ENCODE measurements at regions not wholly inside any gene's neighbourhood (a gene's known extent, or its start where the extent isn't known, plus 50 kb on each side); places are given as distances from the start of the nearest gene placed in this dataset.

DNA sequence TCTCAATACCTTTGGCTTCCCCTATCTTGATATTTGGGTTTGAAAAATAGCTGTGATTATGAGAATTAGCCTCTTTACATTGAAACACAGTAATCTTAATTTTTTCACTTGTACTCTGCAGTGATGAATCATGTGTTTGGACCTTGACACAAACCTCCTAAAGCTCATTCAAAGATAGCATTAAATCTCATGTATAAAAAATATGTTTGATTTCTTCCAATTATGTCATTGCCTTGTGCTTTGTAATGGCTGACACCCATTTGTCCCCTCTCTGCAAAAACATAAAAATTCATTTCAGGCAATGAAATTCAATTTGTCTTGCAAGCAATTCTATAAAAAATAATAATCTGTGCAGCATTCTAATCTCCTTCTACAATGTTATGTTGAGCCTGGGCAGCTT is 422.4 kb upstream of the BOD1L1 start:
- Mint-ChIP-seq H3K27me3 (no peaks in the 10 kb centered on the region), H3K27ac (no peak overlapping the region), H3K4me1 (no peaks in the 10 kb centered on the region), H3K9me3 (no peaks in the 10 kb centered on the region), H3K36me3 (no peaks in the 10 kb centered on the region), H3K4me3 (no peak overlapping the region)
- DNase-seq (no peak), ATAC-seq (ENCODE audit: low read depth in 2 of 2) (no peak)

- no peaks in the 10 kb centered on the region for H3K4me1 Mint-ChIP-seq
- DNase-seq (no peak), ATAC-seq (ENCODE audit: low read depth in 2 of 2) (no peak)
- H3K27me3 Mint-ChIP-seq = no peaks in the 10 kb centered on the region
- no peak overlapping the region for H3K4me3 Mint-ChIP-seq
- no peaks in the 10 kb centered on the region for H3K36me3 Mint-ChIP-seq
- peaks cover 0 to 7% (median 3%) of the 10 kb centered on the region in 7 donors for H3K9me3 Mint-ChIP-seq
- no peak overlapping the region for H3K27ac Mint-ChIP-seq
Measured at GRCh38 chr4:14053291-14053690, 425.8 kb upstream of the BOD1L1 start.

DNA sequence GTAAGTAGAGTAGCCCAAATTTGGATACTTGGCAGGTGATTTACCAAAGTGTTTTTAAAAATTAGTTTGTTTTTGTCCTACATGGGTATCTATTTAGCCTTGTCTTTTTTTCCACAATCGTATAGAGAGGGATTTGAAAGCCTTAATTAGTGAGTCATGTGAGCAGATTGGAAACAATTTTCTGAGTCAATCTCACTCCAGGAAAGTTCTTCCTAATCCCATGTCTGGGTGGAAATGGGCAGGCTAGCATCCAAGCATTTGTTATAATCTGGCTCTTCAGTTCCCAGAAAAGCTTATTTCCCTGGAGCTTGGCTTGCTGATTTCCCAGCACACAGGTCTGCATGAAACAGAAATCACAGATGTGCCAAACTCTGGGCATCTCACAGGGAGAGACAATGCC is 426.9 kb upstream of the BOD1L1 start:
- ATAC-seq (ENCODE audit: low read depth in 2 of 2) (no peak), DNase-seq (no peak)
- H3K27ac Mint-ChIP-seq = no peak overlapping the region
- H3K27me3 Mint-ChIP-seq = no peaks in the 10 kb centered on the region
- H3K4me3 Mint-ChIP-seq = no peak overlapping the region
- H3K9me3 Mint-ChIP-seq = peaks cover 0 to 7% (median 3%) of the 10 kb centered on the region in 7 donors
- H3K36me3 Mint-ChIP-seq = no peaks in the 10 kb centered on the region
- no peaks in the 10 kb centered on the region for H3K4me1 Mint-ChIP-seq

DNA sequence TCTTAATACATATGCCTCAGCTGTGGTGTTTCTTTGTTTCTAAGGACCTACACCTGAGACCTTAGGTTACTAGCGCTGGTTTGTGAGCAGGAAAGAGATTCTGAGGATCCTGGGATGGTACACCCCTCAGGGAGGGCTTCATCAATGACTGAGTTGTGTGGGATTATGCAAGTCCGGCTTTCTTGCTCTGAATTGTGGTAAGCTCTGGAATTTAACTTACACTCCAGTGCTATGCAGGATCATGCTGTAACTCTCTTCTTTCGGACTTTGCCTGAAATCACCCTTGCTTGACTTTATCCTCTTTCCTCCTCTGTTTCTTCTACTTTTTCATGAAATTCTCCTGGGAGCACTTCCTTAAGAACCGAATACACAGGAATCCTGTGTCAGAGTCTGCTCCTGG is 431.5 kb upstream of the BOD1L1 start:
- ATAC-seq (ENCODE audit: low read depth in 2 of 2) = no peak
- no peak for DNase-seq
- Mint-ChIP-seq H3K27ac (no peak overlapping the region), H3K4me1 (no peaks in the 10 kb centered on the region), H3K4me3 (no peak overlapping the region), H3K9me3 (peaks cover 0 to 7% (median 3%) of the 10 kb centered on the region in 7 donors), H3K36me3 (no peaks in the 10 kb centered on the region), H3K27me3 (peaks cover 0 to 12% (median 0%) of the 10 kb centered on the region in 3 donors)

- DNase-seq (no peak), ATAC-seq (ENCODE audit: low read depth in 2 of 2) (no peak)
- Mint-ChIP-seq H3K4me1 (no peaks in the 10 kb centered on the region), H3K4me3 (no peak overlapping the region), H3K9me3 (no peaks in the 10 kb centered on the region), H3K27ac (no peak overlapping the region), H3K27me3 (peaks cover 0 to 8% (median 0%) of the 10 kb centered on the region in 3 donors), H3K36me3 (no peaks in the 10 kb centered on the region)
Measured at GRCh38 chr4:14064984-14065383, 437.5 kb upstream of the BOD1L1 start.

DNA sequence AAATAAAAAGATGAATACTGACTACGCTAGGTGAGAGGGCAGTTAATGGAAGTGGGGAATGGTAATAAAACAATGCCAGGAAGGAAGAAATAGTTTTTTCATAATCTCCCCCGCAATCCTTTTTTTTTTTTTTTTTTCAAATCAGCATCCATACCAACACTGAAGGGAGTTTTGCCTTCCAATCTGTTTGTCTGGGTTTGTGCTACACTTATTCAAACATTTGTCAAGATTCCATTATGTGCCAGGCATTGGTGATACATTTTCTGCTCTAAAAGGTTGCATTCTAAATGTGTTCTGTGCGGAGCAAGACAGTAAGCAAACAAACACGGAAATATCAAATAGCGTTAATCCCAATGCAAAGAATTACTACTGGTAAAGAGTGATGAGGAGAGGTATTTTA is 437.9 kb upstream of the BOD1L1 start:
- peaks cover 0 to 4% (median 0%) of the 10 kb centered on the region in 3 donors for H3K27me3 Mint-ChIP-seq
- DNase-seq (no peak), ATAC-seq (ENCODE audit: low read depth in 2 of 2) (no peak)
- no peaks in the 10 kb centered on the region for H3K36me3 Mint-ChIP-seq
- no peaks in the 10 kb centered on the region for H3K9me3 Mint-ChIP-seq
- no peak overlapping the region for H3K27ac Mint-ChIP-seq
- no peaks in the 10 kb centered on the region for H3K4me1 Mint-ChIP-seq
- no peak overlapping the region for H3K4me3 Mint-ChIP-seq

DNA sequence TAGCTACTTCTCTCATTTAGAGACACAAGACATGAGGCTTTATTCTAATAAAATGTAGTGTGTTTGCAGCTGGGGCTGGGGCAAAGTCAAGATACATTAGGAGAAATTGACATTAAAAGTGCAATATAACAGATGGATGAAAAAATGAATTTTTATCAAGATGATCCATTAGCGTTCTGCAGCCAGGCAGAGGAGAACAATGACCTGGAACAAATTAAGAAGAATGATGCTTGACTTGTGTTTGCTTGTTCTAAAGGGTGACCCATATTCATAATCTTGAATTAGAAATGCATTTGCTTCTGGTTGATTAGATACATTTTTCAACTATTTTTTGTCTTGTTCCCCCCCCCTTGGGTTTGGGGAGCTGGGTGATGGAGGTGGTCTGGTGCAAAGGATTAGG is 439.5 kb upstream of the BOD1L1 start:
- Mint-ChIP-seq H3K27me3 (no peaks in the 10 kb centered on the region), H3K27ac (no peak overlapping the region), H3K4me1 (no peaks in the 10 kb centered on the region), H3K36me3 (peaks cover 0 to 4% of the 10 kb centered on the region in 2 donors), H3K4me3 (no peak overlapping the region), H3K9me3 (peaks cover 0 to 15% (median 8%) of the 10 kb centered on the region in 7 donors)
- ATAC-seq (ENCODE audit: low read depth in 2 of 2) (no peak), DNase-seq (no peak)

DNA sequence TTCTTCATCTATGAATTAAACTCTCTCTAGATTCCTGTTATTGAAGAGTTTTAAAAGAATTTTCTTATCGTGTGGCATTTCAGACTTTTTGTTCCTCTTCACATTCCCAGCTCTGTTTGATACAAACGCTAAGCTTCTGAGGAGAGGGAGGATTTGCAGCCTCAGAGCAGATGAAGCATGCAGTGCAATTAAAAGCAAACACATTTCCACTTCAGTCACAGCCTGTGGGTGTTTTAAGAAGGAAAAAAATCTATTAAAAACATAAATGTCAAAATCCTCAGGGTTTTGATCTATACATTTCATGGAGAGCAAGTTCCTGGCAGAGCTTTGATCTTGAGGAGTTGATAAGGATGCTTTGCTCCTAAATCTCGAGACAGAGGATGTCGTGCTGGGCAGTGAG is 442.4 kb upstream of the BOD1L1 start:
- Mint-ChIP-seq H3K4me3 (no peak overlapping the region), H3K27me3 (no peaks in the 10 kb centered on the region), H3K4me1 (peaks cover 0 to under 1% (median 0%) of the 10 kb centered on the region in 3 donors), H3K9me3 (peaks cover 16 to 34% (median 20%) of the 10 kb centered on the region in 7 donors), H3K27ac (no peak overlapping the region), H3K36me3 (peaks cover 0 to 21% of the 10 kb centered on the region in 2 donors)
- DNase-seq = no peak
- no peak for ATAC-seq (ENCODE audit: low read depth in 2 of 2)

DNA sequence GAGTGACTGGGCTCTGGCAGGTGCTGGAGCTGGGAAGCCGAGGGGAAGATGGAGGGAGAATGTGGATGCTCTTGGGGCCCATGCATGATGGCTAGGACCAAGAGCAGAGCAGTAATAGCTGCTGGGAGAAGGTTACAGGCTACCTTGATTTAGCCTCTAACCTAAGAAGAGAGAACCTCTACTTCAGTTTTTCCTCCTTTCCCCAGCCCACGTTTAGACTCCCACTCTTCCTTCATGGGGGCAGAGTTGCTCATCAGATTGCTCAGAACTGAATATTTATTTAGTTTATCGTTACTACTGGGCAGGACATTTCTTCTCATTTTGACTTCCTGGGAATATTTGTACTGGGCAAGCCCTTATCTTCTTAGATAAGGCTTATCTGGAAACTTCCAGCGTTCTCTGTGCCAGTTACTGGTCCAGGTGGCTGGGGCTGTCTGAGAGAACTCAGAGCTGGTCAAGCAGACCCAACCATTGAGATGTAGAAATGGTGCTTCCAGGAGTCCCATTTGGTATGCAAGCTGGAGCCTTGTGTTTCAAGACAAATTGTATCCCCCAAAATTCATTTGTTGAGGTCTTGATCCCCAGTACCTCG is 442.9 kb upstream of the BOD1L1 start:
- no peak for ATAC-seq (ENCODE audit: low read depth in 2 of 2)
- no peak overlapping the region for H3K27ac Mint-ChIP-seq
- peaks cover 0 to 21% of the 10 kb centered on the region in 2 donors for H3K36me3 Mint-ChIP-seq
- peaks cover 16 to 34% (median 20%) of the 10 kb centered on the region in 7 donors for H3K9me3 Mint-ChIP-seq
- peaks cover 0 to 5% (median 5%) of the 10 kb centered on the region in 3 donors for H3K4me1 Mint-ChIP-seq
- H3K4me3 Mint-ChIP-seq = no peak overlapping the region
- no peaks in the 10 kb centered on the region for H3K27me3 Mint-ChIP-seq
- DNase-seq = no peak

DNA sequence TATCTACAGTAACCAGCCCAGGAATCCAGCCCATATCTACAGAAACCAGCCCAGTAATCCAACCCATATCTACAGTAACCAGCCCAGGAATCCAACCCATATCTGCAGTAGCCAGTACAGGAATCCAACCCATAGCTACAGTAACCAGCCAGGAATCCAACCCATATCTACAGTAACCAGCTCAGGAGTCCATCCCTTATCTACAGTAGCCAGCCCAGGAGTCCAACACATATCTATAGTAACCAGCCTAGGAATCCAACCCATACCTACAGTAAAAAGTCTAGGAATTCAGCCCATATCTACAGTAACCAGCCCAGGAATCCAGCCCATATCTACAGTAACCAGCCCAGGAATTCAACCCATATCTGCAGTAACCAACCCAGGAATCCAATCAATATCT is 445.0 kb upstream of the BOD1L1 start:
- Mint-ChIP-seq H3K27me3 (no peaks in the 10 kb centered on the region), H3K9me3 (peaks cover 16 to 34% (median 20%) of the 10 kb centered on the region in 7 donors), H3K36me3 (peaks cover 0 to 21% of the 10 kb centered on the region in 2 donors), H3K27ac (no peak overlapping the region), H3K4me1 (peaks cover 0 to 20% (median 13%) of the 10 kb centered on the region in 3 donors), H3K4me3 (no peak overlapping the region)
- no peak for DNase-seq
- ATAC-seq (ENCODE audit: low read depth in 2 of 2) = no peak

DNA sequence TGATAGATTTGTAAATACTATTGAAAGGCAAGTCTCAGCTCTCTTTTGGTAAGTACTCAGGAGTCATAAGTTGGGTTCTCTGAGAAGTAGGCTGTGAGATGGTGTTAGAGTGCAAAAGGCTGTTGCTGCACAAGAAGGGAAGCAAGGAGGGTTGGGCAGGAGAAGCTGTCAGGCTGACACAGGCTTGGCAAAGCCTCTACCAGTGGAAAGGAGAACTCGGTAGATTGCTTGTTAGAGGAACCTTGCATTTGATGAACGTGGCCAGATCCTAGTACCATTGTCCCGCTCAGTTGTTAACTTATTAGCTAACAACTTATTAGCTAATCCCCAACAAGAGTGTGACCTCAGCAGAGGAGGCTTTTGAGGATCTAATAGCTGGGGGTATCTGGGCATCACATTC is 449.3 kb upstream of the BOD1L1 start:
- Mint-ChIP-seq H3K27ac (peak overlapping the region in 1 of 6 donors; percentile 46), H3K36me3 (peaks cover 0 to 19% of the 10 kb centered on the region in 2 donors), H3K4me3 (no peak overlapping the region), H3K27me3 (no peaks in the 10 kb centered on the region), H3K4me1 (peaks cover 0 to 20% (median 13%) of the 10 kb centered on the region in 3 donors), H3K9me3 (peaks cover 13 to 21% (median 20%) of the 10 kb centered on the region in 7 donors)
- ATAC-seq (ENCODE audit: low read depth in 2 of 2) = no peak
- DNase-seq = no peak

- no peak overlapping the region for H3K27ac Mint-ChIP-seq
- ATAC-seq (ENCODE audit: low read depth in 2 of 2) (no peak), DNase-seq (no peak)
- H3K27me3 Mint-ChIP-seq = no peaks in the 10 kb centered on the region
- H3K9me3 Mint-ChIP-seq = peaks cover under 1 to 8% (median 4%) of the 10 kb centered on the region in 7 donors
- peaks cover 0 to 4% of the 10 kb centered on the region in 2 donors for H3K36me3 Mint-ChIP-seq
- peaks cover 0 to 20% (median 13%) of the 10 kb centered on the region in 3 donors for H3K4me1 Mint-ChIP-seq
- H3K4me3 Mint-ChIP-seq = no peak overlapping the region
Measured at GRCh38 chr4:14078326-14078725, 450.8 kb upstream of the BOD1L1 start.

DNA sequence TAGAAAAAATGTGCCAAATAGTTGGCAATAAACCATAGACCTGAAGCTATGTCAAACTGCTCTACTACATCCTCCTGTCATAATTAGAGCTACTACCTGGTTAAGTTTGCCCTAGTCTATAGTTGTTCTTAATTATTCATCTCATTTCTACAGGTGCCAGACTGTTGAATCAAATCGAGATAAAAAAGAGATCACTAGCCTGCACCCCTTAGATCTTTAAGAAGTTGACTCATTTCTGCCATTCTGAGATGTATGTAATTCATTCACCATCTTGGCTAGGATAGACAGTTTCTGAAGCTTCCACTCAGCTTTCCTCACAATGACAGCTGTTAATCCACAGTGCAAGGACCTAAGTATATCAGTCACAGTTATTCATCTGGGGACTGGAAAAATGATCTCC is 452.1 kb upstream of the BOD1L1 start:
- no peaks in the 10 kb centered on the region for H3K27me3 Mint-ChIP-seq
- no peak overlapping the region for H3K27ac Mint-ChIP-seq
- ATAC-seq (ENCODE audit: low read depth in 2 of 2) (no peak), DNase-seq (no peak)
- peaks cover 0 to 20% (median 13%) of the 10 kb centered on the region in 3 donors for H3K4me1 Mint-ChIP-seq
- H3K9me3 Mint-ChIP-seq = peaks cover 0 to 4% (median 2%) of the 10 kb centered on the region in 7 donors
- no peaks in the 10 kb centered on the region for H3K36me3 Mint-ChIP-seq
- H3K4me3 Mint-ChIP-seq = no peak overlapping the region

GRCh38 chr4:14083150-14083549 is 455.6 kb upstream of the BOD1L1 start:
- peaks cover 0 to 15% (median 4%) of the 10 kb centered on the region in 7 donors for H3K9me3 Mint-ChIP-seq
- DNase-seq = no peak
- no peak overlapping the region for H3K4me3 Mint-ChIP-seq
- ATAC-seq (ENCODE audit: low read depth in 2 of 2) = no peak
- no peaks in the 10 kb centered on the region for H3K36me3 Mint-ChIP-seq
- no peak overlapping the region for H3K27ac Mint-ChIP-seq
- H3K4me1 Mint-ChIP-seq = peaks cover 4 to 16% (median 10%) of the 10 kb centered on the region in 3 donors
- H3K27me3 Mint-ChIP-seq = no peaks in the 10 kb centered on the region

Data from naive B cell (primary cell).